Endothelial cell of umbilical vein (primary cell): ENCODE measurements at regions not wholly inside any gene's neighbourhood (a gene's known extent, or its start where the extent isn't known, plus 50 kb on each side); places are given as distances from the start of the nearest gene placed in this dataset.

Experiments
- CTCF ChIP-seq, 2 donors: IDR thresholded peaks; 1 replicate in 1 of 2; 2 replicates in 1 of 2; pipeline ENCODE4 v1.5.1; 2011; ENCODE audit warnings: low read length in 2 of 2, mild to moderate bottlenecking in 2 of 2, moderate library complexity in 2 of 2, control low read depth in 1 of 2, inconsistent platforms in 1 of 2, low read depth in 1 of 2; ENCODE audit not compliant: insufficient read depth in 1 of 2; ENCODE audit errors: extremely low read depth in 1 of 2
- EZH2 ChIP-seq: IDR thresholded peaks from 2 replicates; pipeline ENCODE4 v1.6.1; 2012; ENCODE audit warnings: borderline replicate concordance, low read depth, mild to moderate bottlenecking, moderate library complexity, low read length, inconsistent platforms; ENCODE audit not compliant: severe bottlenecking
- FOS ChIP-seq: IDR thresholded peaks from 2 replicates; pipeline ENCODE4 v1.6.1; 2011; ENCODE audit warnings: mild to moderate bottlenecking, low read length, moderate library complexity, borderline replicate concordance; ENCODE audit not compliant: insufficient read depth
- GATA2 ChIP-seq: IDR thresholded peaks from 2 replicates; pipeline ENCODE4 v1.7.0; 2011; ENCODE audit warnings: low read depth, mild to moderate bottlenecking, moderate library complexity, mixed read lengths, low read length; ENCODE audit not compliant: insufficient read length, insufficient read depth
- JUN ChIP-seq: IDR thresholded peaks from 2 replicates; pipeline ENCODE4 v1.6.1; 2011; ENCODE audit warnings: borderline replicate concordance, low read depth; ENCODE audit not compliant: insufficient read length, insufficient read depth
- MAX ChIP-seq: IDR thresholded peaks from 2 replicates; pipeline ENCODE4 v1.6.1; 2011; ENCODE audit not compliant: insufficient read depth, insufficient read length
- POLR2A ChIP-seq: IDR thresholded peaks from 2 replicates; pipeline ENCODE4 v1.6.1; 2012; ENCODE audit warnings: low read depth, mild to moderate bottlenecking, control low read depth, low read length
- POLR2AphosphoS5 ChIP-seq: IDR thresholded peaks from 2 replicates; pipeline ENCODE4 v1.6.1; 2012; ENCODE audit warnings: low read depth, mild to moderate bottlenecking, control low read depth, low read length, moderate library complexity; ENCODE audit not compliant: insufficient read depth

- TF ChIP-seq MAX (no peak), CTCF (IDR thresholded peaks at IDR 0.05; ENCODE audit: extremely low read depth in 1 of 2, insufficient read depth in 1 of 2, low read depth in 1 of 2, low read length in 2 of 2) (no peak), GATA2 (no peak), POLR2A (no peak), JUN (no peak), FOS (no peak), POLR2AphosphoS5 (no peak), EZH2 (no peak)
Measured at GRCh38 chr10:30701451-30702173, 72.1 kb upstream of the LYZL2 start.
